SK-N-SH (cell line): ENCODE measurements at regions not wholly inside any gene's neighbourhood (a gene's known extent, or its start where the extent isn't known, plus 50 kb on each side); places are given as distances from the start of the nearest gene placed in this dataset.
"Not testable (repeated sequence)": the region's sequence is repeated elsewhere in the genome, so short reads cannot be mapped to it uniquely, and the experiment has no call there.

ENCODE experiments used
- CTCF ChIA-PET: fragments of 300-600, 350-600 bp; formaldehyde crosslinking; extraction: SDS; loops from one replicate; lab custom pipeline; 2021; lab: Yijun Ruan, JAX
- POLR2A ChIA-PET: fragments of 350-600 bp; sonication (Branson Sonifier 250); formaldehyde crosslinking; extraction: SDS; loops from one replicate; lab custom pipeline; 2020; ENCODE audit warnings: antibody characterized with exemption, inconsistent platforms; lab: Yijun Ruan, JAX
- DNase-seq: peaks from one replicate; pipeline ENCODE4 v3.0.0; 2012
- H2AFZ ChIP-seq: fragments of 200-600 bp; sonication (generic); 2 replicates; pipeline ENCODE4 v1.8.1; 2016; ENCODE audit warnings: antibody characterized with exemption, mild to moderate bottlenecking, low read depth
- H3F3A ChIP-seq: fragments of 200-600 bp; sonication (generic); replicated peaks from 2 replicates; pipeline ENCODE3; 2016; ENCODE audit warnings: antibody characterized with exemption, mild to moderate bottlenecking; ENCODE audit not compliant: insufficient read depth
- H3K27ac ChIP-seq, 2 experiments: fragments of 200-500 bp in 1 of 2; fragments of 200-600 bp in 1 of 2; sonication (Bioruptor generic) in 1 of 2; sonication (generic), shearing (Covaris generic) in 1 of 2; 2 replicates each; pipeline versions ENCODE4 v1.5.1 to v1.6.1; 2014 to 2016; ENCODE audit warnings: low read depth in 2 of 2, inconsistent platforms in 1 of 2, low read length in 1 of 2, mild to moderate bottlenecking in 1 of 2, mixed read lengths in 1 of 2
- H3K27me3 ChIP-seq: fragments of 200-600 bp; sonication (generic), shearing (Covaris generic); 2 replicates; pipeline ENCODE4 v1.6.1; 2016; ENCODE audit warnings: mixed run types; ENCODE audit not compliant: insufficient read depth
- H3K36me3 ChIP-seq, 2 experiments: fragments of 200-500 bp in 1 of 2; fragments of 200-600 bp in 1 of 2; sonication (Bioruptor generic) in 1 of 2; sonication (generic) in 1 of 2; replicated peaks in 1 of 2; 2 replicates each; pipeline versions ENCODE3 to v1.5.1; 2014 to 2016; ENCODE audit warnings: low read length in 1 of 2, mild to moderate bottlenecking in 1 of 2; ENCODE audit not compliant: insufficient read depth in 2 of 2, control insufficient read depth in 1 of 2
- H3K4me1 ChIP-seq, 2 experiments: fragments of 200-500 bp in 1 of 2; fragments of 200-600 bp in 1 of 2; sonication (Bioruptor generic) in 1 of 2; sonication (generic), shearing (Covaris generic) in 1 of 2; 2 replicates each; pipeline versions ENCODE4 v1.5.1 to v1.6.1; 2014 to 2016; ENCODE audit warnings: low read depth in 1 of 2, low read length in 1 of 2, mixed run types in 1 of 2; ENCODE audit not compliant: insufficient read depth in 2 of 2, control insufficient read depth in 1 of 2
- H3K4me2 ChIP-seq: fragments of 200-600 bp; sonication (generic), shearing (Covaris generic); 2 replicates; pipeline ENCODE4 v1.6.1; 2017; ENCODE audit warnings: mixed run types
- H3K4me3 ChIP-seq, 2 experiments: fragments of 200-500 bp in 1 of 2; fragments of 200-600 bp in 1 of 2; sonication (Bioruptor generic) in 1 of 2; sonication (generic), shearing (Covaris generic) in 1 of 2; 2 replicates each; pipeline versions ENCODE4 v1.5.1 to v1.8.1; 2014 to 2016; ENCODE audit warnings: low read depth in 2 of 2, inconsistent platforms in 1 of 2, low read length in 1 of 2, mild to moderate bottlenecking in 1 of 2, mixed read lengths in 1 of 2, moderate library complexity in 1 of 2
- H3K79me2 ChIP-seq: fragments of 200-600 bp; sonication (generic); 2 replicates; pipeline ENCODE4 v1.8.1; 2017; ENCODE audit warnings: mild to moderate bottlenecking; ENCODE audit not compliant: insufficient read depth
- H3K9ac ChIP-seq: fragments of 200-600 bp; sonication (generic); 2 replicates; pipeline ENCODE4 v1.6.1; 2017; ENCODE audit warnings: mixed run types
- H3K9me2 ChIP-seq: fragments of 200-600 bp; sonication (generic); 2 replicates; pipeline ENCODE4 v1.6.1; 2017; ENCODE audit warnings: mixed run types
- H3K9me3 ChIP-seq: fragments of 200-600 bp; sonication (generic); 2 replicates; pipeline ENCODE4 v1.6.1; 2017; ENCODE audit warnings: mixed run types, mild to moderate bottlenecking, moderate library complexity
- H4K20me1 ChIP-seq: fragments of 200-600 bp; sonication (generic); 2 replicates; pipeline ENCODE4 v1.6.1; 2017; ENCODE audit warnings: mild to moderate bottlenecking, mixed run types; ENCODE audit not compliant: insufficient read depth
- CHD2 ChIP-seq: fragments of 150-350 bp; IDR thresholded peaks from 2 replicates; pipeline ENCODE4 v1.6.1; 2018; ENCODE audit warnings: low read length; ENCODE audit not compliant: partially characterized antibody
- EP300 ChIP-seq, 2 experiments: IDR thresholded peaks; 2 replicates each; pipeline versions ENCODE4 v1.4.0 to v1.6.1; 2012; ENCODE audit warnings: borderline replicate concordance in 1 of 2, low read depth in 1 of 2, low read length in 1 of 2
- GABPA ChIP-seq: IDR thresholded peaks from 2 replicates; pipeline ENCODE4 v1.4.0; 2012; ENCODE audit warnings: low read depth, mild to moderate bottlenecking
- GATA2 ChIP-seq: sonication (generic); formaldehyde crosslinking; IDR thresholded peaks from 2 replicates; pipeline ENCODE4 v1.5.0; 2020; ENCODE audit warnings: mild to moderate bottlenecking, missing genetic modification reagents
- MXI1 ChIP-seq: IDR thresholded peaks from 2 replicates; pipeline ENCODE4 v1.6.1; 2012; ENCODE audit warnings: mild to moderate bottlenecking, low read depth, low read length, improper control_type of control experiment
- NFIC ChIP-seq: IDR thresholded peaks from 2 replicates; pipeline ENCODE4 v1.4.0; 2012; ENCODE audit warnings: borderline replicate concordance
- NRF1 ChIP-seq: IDR thresholded peaks from 2 replicates; pipeline ENCODE4 v1.6.1; 2012; ENCODE audit warnings: low read depth, mild to moderate bottlenecking, low read length
- RXRA ChIP-seq: IDR thresholded peaks from 2 replicates; pipeline ENCODE4 v1.4.0; 2012; ENCODE audit warnings: low read depth, mild to moderate bottlenecking, borderline replicate concordance
- SIN3A ChIP-seq: IDR thresholded peaks from 2 replicates; pipeline ENCODE4 v1.6.1; 2012; ENCODE audit warnings: low read depth, mild to moderate bottlenecking, low read length, moderate library complexity, borderline replicate concordance
- TAF1 ChIP-seq: IDR thresholded peaks from 2 replicates; pipeline ENCODE4 v1.6.1; 2012; ENCODE audit warnings: low read depth, mild to moderate bottlenecking, low read length, moderate library complexity, borderline replicate concordance
- TEAD4 ChIP-seq: IDR thresholded peaks from 2 replicates; pipeline ENCODE4 v1.4.0; 2012; ENCODE audit warnings: mild to moderate bottlenecking, borderline replicate concordance; ENCODE audit not compliant: insufficient read depth
- YY1 ChIP-seq: IDR thresholded peaks from 2 replicates; pipeline ENCODE4 v1.4.0; 2012; ENCODE audit warnings: low read depth, mild to moderate bottlenecking
- WGBS: methylation state at CpG from one replicate; pipeline ENCODE4 v1.1.6; 2017; ENCODE audit warnings: low lambda C conversion rate; 5-methylcytosine and 5-hydroxymethylcytosine counted together
- TF ChIP-seq, protein P1 (sequence below): fragments of 200-600 bp; sonication (generic); IDR thresholded peaks from 2 replicates; pipeline ENCODE4 v1.6.1; 2017; ENCODE audit warnings: antibody characterized with exemption, mild to moderate bottlenecking, moderate library complexity
- TF ChIP-seq, protein P2 (sequence below): IDR thresholded peaks from 2 replicates; pipeline ENCODE4 v1.4.0; 2012; ENCODE audit warnings: low read depth, borderline replicate concordance

DNA sequence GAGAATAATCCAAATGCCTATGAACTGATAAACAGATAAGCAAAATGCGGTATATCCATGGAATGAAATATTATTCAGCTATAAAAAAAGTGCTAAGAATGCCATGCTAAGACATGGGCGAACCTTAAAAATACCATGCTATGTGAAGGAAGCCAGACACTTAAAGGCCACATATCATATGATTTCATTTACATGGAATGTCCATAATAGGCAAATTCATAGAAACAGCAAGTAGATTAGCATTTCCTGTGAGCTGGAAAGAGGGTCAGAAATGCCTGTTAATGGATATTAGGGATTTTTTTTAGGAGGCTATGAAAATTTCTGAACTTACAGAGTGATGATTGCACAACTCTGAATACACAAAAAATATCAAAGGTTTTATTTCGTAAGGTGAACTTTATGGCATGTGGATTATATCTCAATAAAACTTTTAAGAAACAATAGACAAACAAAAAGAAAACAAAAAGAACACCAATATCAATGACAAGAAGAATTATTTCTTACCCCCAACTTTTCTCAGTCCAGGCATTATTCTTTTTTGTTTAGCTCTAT lies 1207.7 kb downstream of the SUCLG1 start:
- Histone ChIP-seq H3K9me3 (no peaks in the 10 kb centered on the region), H2AFZ (no peak overlapping the region), H3K9ac (no peak overlapping the region), H3K4me2 (no peak overlapping the region), H4K20me1 (no peaks in the 10 kb centered on the region), H3F3A (no peaks in the 10 kb centered on the region), H3K9me2 (no peaks in the 10 kb centered on the region), H3K27me3 (no peaks in the 10 kb centered on the region), H3K4me3 (no peak overlapping the region), H3K36me3 (no peaks in the 10 kb centered on the region), H3K27ac (no peak overlapping the region), H3K4me1 (no peaks in the 10 kb centered on the region), H3K79me2 (no peaks in the 10 kb centered on the region)
- CTCF ChIA-PET = no interaction called here
- no peak for TF ChIP-seq NFIC
- no peak for TF ChIP-seq RXRA
- no peak for TF ChIP-seq GATA2 (CRISPR knock-in tag)
- TF ChIP-seq TAF1 = no peak
- TF ChIP-seq, protein P1, sequence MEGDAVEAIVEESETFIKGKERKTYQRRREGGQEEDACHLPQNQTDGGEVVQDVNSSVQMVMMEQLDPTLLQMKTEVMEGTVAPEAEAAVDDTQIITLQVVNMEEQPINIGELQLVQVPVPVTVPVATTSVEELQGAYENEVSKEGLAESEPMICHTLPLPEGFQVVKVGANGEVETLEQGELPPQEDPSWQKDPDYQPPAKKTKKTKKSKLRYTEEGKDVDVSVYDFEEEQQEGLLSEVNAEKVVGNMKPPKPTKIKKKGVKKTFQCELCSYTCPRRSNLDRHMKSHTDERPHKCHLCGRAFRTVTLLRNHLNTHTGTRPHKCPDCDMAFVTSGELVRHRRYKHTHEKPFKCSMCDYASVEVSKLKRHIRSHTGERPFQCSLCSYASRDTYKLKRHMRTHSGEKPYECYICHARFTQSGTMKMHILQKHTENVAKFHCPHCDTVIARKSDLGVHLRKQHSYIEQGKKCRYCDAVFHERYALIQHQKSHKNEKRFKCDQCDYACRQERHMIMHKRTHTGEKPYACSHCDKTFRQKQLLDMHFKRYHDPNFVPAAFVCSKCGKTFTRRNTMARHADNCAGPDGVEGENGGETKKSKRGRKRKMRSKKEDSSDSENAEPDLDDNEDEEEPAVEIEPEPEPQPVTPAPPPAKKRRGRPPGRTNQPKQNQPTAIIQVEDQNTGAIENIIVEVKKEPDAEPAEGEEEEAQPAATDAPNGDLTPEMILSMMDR = no peak
- TF ChIP-seq MXI1 = no peak
- no peak for TF ChIP-seq TEAD4
- TF ChIP-seq, protein P2, sequence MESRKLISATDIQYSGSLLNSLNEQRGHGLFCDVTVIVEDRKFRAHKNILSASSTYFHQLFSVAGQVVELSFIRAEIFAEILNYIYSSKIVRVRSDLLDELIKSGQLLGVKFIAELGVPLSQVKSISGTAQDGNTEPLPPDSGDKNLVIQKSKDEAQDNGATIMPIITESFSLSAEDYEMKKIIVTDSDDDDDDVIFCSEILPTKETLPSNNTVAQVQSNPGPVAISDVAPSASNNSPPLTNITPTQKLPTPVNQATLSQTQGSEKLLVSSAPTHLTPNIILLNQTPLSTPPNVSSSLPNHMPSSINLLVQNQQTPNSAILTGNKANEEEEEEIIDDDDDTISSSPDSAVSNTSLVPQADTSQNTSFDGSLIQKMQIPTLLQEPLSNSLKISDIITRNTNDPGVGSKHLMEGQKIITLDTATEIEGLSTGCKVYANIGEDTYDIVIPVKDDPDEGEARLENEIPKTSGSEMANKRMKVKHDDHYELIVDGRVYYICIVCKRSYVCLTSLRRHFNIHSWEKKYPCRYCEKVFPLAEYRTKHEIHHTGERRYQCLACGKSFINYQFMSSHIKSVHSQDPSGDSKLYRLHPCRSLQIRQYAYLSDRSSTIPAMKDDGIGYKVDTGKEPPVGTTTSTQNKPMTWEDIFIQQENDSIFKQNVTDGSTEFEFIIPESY = no peak
- TF ChIP-seq YY1 = no peak
- no peak for TF ChIP-seq SIN3A
- TF ChIP-seq NRF1 = no peak
- no peak for TF ChIP-seq EP300 (IDR thresholded peaks at IDR 0.05; ENCODE audit: borderline replicate concordance in 1 of 2, low read depth in 1 of 2, low read length in 1 of 2)
- no peak for TF ChIP-seq GABPA
- no peak for TF ChIP-seq CHD2
- WGBS = 2% methylated on average over 3 of the region's 3 CpGs
- POLR2A ChIA-PET = no interaction called here
- DNase-seq = no peak

DNA sequence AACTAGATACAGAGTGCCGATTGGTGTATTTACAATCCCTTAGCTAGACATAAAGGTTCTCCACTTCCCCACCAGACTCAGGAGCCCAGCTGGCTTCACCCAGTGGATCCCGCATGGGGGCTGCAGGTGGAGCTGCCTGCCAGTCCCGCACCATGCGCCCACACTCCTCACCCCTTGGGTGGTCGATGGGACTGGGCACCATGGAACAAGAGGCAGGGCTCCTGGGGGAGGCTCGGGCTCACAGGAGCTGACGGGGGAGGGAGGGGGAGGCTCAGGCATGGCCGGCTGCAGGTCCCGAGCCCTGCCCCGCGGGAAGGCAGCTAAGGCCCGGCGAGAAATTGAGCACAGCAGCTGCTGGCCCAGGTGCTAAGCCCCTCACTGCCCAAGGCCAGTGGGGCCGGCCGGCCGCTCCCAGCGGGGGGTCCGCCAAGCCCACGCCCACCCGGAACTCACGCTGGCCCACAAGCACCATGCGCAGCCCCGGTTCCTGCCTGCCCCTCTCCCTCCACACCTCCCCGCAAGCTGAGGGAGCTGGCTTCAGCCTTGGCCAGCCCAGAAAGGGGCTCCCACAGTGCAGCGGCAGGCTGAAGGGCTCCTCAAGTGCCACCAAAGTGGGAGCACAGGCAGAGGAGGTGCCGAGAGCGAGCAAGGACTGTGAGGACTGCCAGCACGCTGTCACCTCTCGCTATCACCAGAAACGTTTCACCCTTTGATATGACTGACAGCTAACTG lies 1213.1 kb downstream of the SUCLG1 start:
- H3K9me2 ChIP-seq, DNase-seq, H4K20me1 ChIP-seq, H3K27me3 ChIP-seq, POLR2A ChIA-PET, H3K79me2 ChIP-seq, CTCF ChIA-PET, H3K9ac ChIP-seq, H3K27ac ChIP-seq, H3K4me3 ChIP-seq, H2AFZ ChIP-seq, H3K36me3 ChIP-seq, H3F3A ChIP-seq, H3K4me1 ChIP-seq, H3K9me3 ChIP-seq, H3K4me2 ChIP-seq: not testable (repeated sequence)
- 40% methylated on average over 10 of the region's 30 CpGs for WGBS
